Stimulated activated CD8-positive, alpha-beta memory T cell treated with anti-CD3 and anti-CD28 coated beads, Interleukin-7, amount 100 ng/mL, for 1 hour (primary cell): ENCODE measurements at regions not wholly inside any gene's neighbourhood (a gene's known extent, or its start where the extent isn't known, plus 50 kb on each side); places are given as distances from the start of the nearest gene placed in this dataset.

Source experiments
- DNase-seq, 2 donors: peaks; one replicate each; pipeline ENCODE4 v3.0.0-alpha.2; 2020; ENCODE audit warnings: low read depth in 2 of 2

- DNase-seq: no peak
Observed at GRCh38 chr6:134502614-134503549, 185.0 kb upstream of the SGK1 start.

- DNase-seq: no peak
Observed at GRCh38 chr6:134495890-134496248, 178.0 kb upstream of the SGK1 start.

GRCh38 chr6:134495203-134495889, 177.4 kb upstream of the SGK1 start:
- DNase-seq: no peak

GRCh38 chr6:134493789-134494188, 175.9 kb upstream of the SGK1 start:
- no peak for DNase-seq

GRCh38 chr6:134491477-134491876, 173.6 kb upstream of the SGK1 start:
- no peak for DNase-seq

GRCh38 chr6:134482593-134483270, 164.8 kb upstream of the SGK1 start:
- no peak for DNase-seq

- no peak for DNase-seq
Observed at GRCh38 chr6:134481966-134482365, 164.1 kb upstream of the SGK1 start.

- DNase-seq: no peak
Observed at GRCh38 chr6:134480593-134480992, 162.7 kb upstream of the SGK1 start.

GRCh38 chr6:134478764-134479399, 161.0 kb upstream of the SGK1 start:
- DNase-seq: no peak

- DNase-seq: no peak
Observed at GRCh38 chr6:134477991-134478635, 160.2 kb upstream of the SGK1 start.

GRCh38 chr6:134474955-134475354, 157.0 kb upstream of the SGK1 start:
- DNase-seq: no peak

- DNase-seq: no peak
Observed at GRCh38 chr6:134472661-134473060, 154.7 kb upstream of the SGK1 start.

- DNase-seq: no peak
Observed at GRCh38 chr6:134472046-134472445, 154.1 kb upstream of the SGK1 start.

- DNase-seq: no peak
Observed at GRCh38 chr6:134470457-134470975, 152.6 kb upstream of the SGK1 start.

GRCh38 chr6:134469702-134470456, 152.0 kb upstream of the SGK1 start:
- DNase-seq: no peak

GRCh38 chr6:134468633-134469032, 150.7 kb upstream of the SGK1 start:
- no peak for DNase-seq

GRCh38 chr6:134467620-134468019, 149.7 kb upstream of the SGK1 start:
- DNase-seq: no peak

GRCh38 chr6:134466771-134467525, 149.0 kb upstream of the SGK1 start:
- no peak for DNase-seq

GRCh38 chr6:134464690-134465411, 146.9 kb upstream of the SGK1 start:
- DNase-seq: no peak
